ENCODE measurements at regions not wholly inside any gene's neighbourhood (a gene's known extent, or its start where the extent isn't known, plus 50 kb on each side); places are given as distances from the start of the nearest gene placed in this dataset.
"Not testable (repeated sequence)": the region's sequence is repeated elsewhere in the genome, so short reads cannot be mapped to it uniquely, and the experiment has no call there.

DNA sequence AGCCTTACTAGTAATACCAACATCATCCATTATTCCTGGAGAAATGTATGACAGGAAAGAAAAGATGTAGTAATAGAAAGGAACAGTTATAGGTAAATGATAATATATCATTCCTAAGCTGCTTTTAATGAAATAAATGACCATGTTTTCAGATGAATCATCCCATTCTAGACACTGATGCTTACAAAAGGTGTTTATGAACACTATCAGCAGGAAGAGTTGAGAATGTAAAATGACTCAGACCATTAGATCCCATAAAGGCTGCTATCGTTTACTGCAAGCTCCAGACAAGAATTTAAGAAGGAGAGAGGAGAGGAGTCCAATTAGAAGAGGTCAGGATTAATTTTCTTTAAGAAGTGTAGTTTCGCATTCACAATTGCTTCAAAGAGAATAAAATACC lies 1033.5 kb downstream of the EFNA5 start:
- intact Hi-C loops (cut with micrococcal nuclease): no loop called here
- Mint-ChIP-seq H3K9me3 (ENCODE audit: unreplicated experiment) (peaks cover 7% of the 10 kb centered on the region), H3K4me3 (ENCODE audit: unreplicated experiment) (no peak overlapping the region), H3K27ac (ENCODE audit: low read depth, unreplicated experiment) (no peak overlapping the region), H3K4me1 (ENCODE audit: insufficient read depth, unreplicated experiment) (no peaks in the 10 kb centered on the region), H3K27me3 (ENCODE audit: insufficient read depth, unreplicated experiment) (no peaks in the 10 kb centered on the region), H3K36me3 (ENCODE audit: insufficient read depth, unreplicated experiment) (no peaks in the 10 kb centered on the region)
- ChIA-PET POLR2A (no interaction called here), CTCF (interaction anchor here (0.6 kb wide), 1 partner anchor 161 kb away, joined by 3 read pairs; no protein-coding TSS in a partner anchor)
- TF ChIP-seq, protein P1, sequence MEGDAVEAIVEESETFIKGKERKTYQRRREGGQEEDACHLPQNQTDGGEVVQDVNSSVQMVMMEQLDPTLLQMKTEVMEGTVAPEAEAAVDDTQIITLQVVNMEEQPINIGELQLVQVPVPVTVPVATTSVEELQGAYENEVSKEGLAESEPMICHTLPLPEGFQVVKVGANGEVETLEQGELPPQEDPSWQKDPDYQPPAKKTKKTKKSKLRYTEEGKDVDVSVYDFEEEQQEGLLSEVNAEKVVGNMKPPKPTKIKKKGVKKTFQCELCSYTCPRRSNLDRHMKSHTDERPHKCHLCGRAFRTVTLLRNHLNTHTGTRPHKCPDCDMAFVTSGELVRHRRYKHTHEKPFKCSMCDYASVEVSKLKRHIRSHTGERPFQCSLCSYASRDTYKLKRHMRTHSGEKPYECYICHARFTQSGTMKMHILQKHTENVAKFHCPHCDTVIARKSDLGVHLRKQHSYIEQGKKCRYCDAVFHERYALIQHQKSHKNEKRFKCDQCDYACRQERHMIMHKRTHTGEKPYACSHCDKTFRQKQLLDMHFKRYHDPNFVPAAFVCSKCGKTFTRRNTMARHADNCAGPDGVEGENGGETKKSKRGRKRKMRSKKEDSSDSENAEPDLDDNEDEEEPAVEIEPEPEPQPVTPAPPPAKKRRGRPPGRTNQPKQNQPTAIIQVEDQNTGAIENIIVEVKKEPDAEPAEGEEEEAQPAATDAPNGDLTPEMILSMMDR (IDR thresholded peaks at IDR 0.05; ENCODE audit: unreplicated experiment): no peak
- BruUV-seq (replicated peaks): no TSS peak
- no peak for DNase-seq (ENCODE audit: unreplicated experiment)

DNA sequence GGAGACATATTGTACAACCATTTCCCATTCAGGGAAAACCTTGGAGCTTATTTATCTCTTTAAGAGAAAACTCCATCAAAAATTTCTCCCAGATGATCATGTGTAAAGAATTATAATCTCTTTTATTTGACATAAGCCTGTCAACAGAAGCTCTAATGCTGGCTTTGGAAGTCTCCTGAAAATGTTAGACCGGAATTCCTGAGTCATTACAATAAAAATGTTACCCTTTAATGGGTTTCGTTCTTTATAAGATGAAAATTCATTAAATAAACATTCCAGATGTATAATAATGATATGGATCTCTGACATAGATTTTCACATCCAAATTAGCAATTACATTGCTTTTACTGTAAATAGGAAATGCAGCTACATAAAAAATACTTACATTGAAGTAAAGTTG lies 1036.4 kb downstream of the EFNA5 start:
- Mint-ChIP-seq H3K4me3 (ENCODE audit: unreplicated experiment) (no peak overlapping the region), H3K36me3 (ENCODE audit: insufficient read depth, unreplicated experiment) (no peaks in the 10 kb centered on the region), H3K4me1 (ENCODE audit: insufficient read depth, unreplicated experiment) (no peaks in the 10 kb centered on the region), H3K9me3 (ENCODE audit: unreplicated experiment) (peaks cover 7% of the 10 kb centered on the region), H3K27ac (ENCODE audit: low read depth, unreplicated experiment) (no peak overlapping the region), H3K27me3 (ENCODE audit: insufficient read depth, unreplicated experiment) (no peaks in the 10 kb centered on the region)
- CTCF ChIA-PET: interaction anchor here (0.5 to 0.7 kb wide), 2 partner anchors 524 to 744 kb away, joined by 3 read pairs; no protein-coding TSS in a partner anchor
- DNase-seq (ENCODE audit: unreplicated experiment): no peak
- intact Hi-C loops (cut with micrococcal nuclease): no loop called here
- TF ChIP-seq, protein P1 (IDR thresholded peaks at IDR 0.05; ENCODE audit: unreplicated experiment): no peak
- POLR2A ChIA-PET: no interaction called here
- no TSS peak for BruUV-seq (replicated peaks)

DNA sequence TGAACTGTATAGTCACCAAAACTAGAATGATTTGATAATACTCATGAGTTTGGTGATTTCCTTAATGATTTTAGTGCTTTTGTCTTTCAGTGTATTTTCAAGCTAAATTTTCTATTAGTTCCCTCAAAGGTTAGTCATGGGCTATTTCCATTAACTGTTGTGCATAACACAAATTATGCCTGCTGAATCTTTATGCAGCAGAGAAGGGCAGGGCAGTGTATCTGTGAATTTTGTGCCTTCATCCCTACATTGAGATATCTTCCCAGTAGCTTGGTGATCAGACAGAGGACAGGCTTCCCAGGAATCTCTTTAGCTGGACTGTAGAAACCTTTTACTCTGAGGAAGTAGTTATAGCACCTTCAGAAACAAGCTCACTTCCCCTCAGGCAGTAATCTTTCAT lies 1036.9 kb downstream of the EFNA5 start:
- Mint-ChIP-seq H3K27me3 (ENCODE audit: insufficient read depth, unreplicated experiment) (no peaks in the 10 kb centered on the region), H3K9me3 (ENCODE audit: unreplicated experiment) (peaks cover 7% of the 10 kb centered on the region), H3K36me3 (ENCODE audit: insufficient read depth, unreplicated experiment) (no peaks in the 10 kb centered on the region), H3K4me3 (ENCODE audit: unreplicated experiment) (no peak overlapping the region), H3K27ac (ENCODE audit: low read depth, unreplicated experiment) (no peak overlapping the region), H3K4me1 (ENCODE audit: insufficient read depth, unreplicated experiment) (no peaks in the 10 kb centered on the region)
- TF ChIP-seq, protein P1 (IDR thresholded peaks at IDR 0.05; ENCODE audit: unreplicated experiment): no peak
- BruUV-seq (replicated peaks): no TSS peak
- POLR2A ChIA-PET: no interaction called here
- intact Hi-C loops (cut with micrococcal nuclease): no loop called here
- no peak for DNase-seq (ENCODE audit: unreplicated experiment)
- CTCF ChIA-PET: no interaction called here

DNA sequence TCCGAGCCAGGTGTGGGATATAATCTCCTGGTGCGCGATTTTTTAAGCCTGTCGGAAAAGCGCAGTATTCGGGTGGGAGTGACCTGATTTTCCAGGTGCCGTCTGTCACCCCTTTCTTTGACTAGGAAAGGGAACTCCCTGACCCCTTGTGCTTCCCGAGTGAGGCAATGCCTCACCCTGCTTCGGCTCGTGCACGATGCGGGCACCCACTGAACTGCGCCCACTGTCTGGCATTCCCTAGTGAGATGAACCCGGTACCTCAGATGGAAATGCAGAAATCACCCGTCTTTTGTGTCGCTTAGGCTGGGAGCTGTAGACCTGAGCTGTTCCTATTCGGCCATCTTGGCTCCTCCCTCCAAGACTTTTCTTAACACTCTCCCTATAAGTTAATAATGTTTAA lies 1042.3 kb downstream of the EFNA5 start:
- H3K9me3 Mint-ChIP-seq (ENCODE audit: unreplicated experiment); intact Hi-C loops (cut with micrococcal nuclease); BruUV-seq (replicated peaks): not testable (repeated sequence)

DNA sequence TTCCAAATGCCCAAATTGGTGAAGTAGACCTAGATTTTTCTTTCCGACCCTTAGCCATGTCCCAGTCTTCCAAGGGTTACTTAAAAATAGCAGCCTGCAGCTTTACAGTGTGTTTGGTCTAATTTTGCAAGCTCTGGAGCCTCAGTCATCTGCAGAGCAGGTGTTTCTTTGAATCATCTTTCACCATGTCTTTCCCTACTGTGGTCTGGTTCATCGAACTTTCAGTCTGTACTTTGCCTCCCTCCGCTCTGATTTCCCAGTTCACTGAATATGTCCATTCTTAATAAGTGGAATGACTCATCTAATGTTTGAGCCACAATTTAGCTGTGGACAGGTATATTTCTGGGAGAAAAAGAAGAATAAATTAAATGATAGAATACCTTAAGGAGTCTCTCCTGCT lies 1060.7 kb downstream of the EFNA5 start:
- Mint-ChIP-seq H3K27ac (ENCODE audit: low read depth, unreplicated experiment) (no peak overlapping the region), H3K36me3 (ENCODE audit: insufficient read depth, unreplicated experiment) (no peaks in the 10 kb centered on the region), H3K4me3 (ENCODE audit: unreplicated experiment) (no peak overlapping the region), H3K9me3 (ENCODE audit: unreplicated experiment) (no peaks in the 10 kb centered on the region), H3K27me3 (ENCODE audit: insufficient read depth, unreplicated experiment) (no peaks in the 10 kb centered on the region), H3K4me1 (ENCODE audit: insufficient read depth, unreplicated experiment) (no peaks in the 10 kb centered on the region)
- ChIA-PET POLR2A (interaction anchor here (0.9 kb wide), 1 partner anchor 961 kb away, joined by 3 read pairs; no protein-coding TSS in a partner anchor), CTCF (interaction anchor here (1.2 kb wide), 1 partner anchor 40 kb away, joined by 4 read pairs; no protein-coding TSS in a partner anchor)
- TF ChIP-seq, protein P1 (IDR thresholded peaks at IDR 0.05; ENCODE audit: unreplicated experiment): no peak
- no TSS peak for BruUV-seq (replicated peaks)
- no peak for DNase-seq (ENCODE audit: unreplicated experiment)
- intact Hi-C loops (cut with micrococcal nuclease): no loop called here

More for the DNA sequence above, 1042.3 kb downstream of the EFNA5 start:
- H3K27me3 Mint-ChIP-seq (ENCODE audit: insufficient read depth, unreplicated experiment); H3K27ac Mint-ChIP-seq (ENCODE audit: low read depth, unreplicated experiment); H3K4me1 Mint-ChIP-seq (ENCODE audit: insufficient read depth, unreplicated experiment); CTCF ChIA-PET; H3K36me3 Mint-ChIP-seq (ENCODE audit: insufficient read depth, unreplicated experiment); DNase-seq (ENCODE audit: unreplicated experiment); POLR2A ChIA-PET; H3K4me3 Mint-ChIP-seq (ENCODE audit: unreplicated experiment): not testable (repeated sequence)

Data from MCF 10A (cell line).